RWPE1 (cell line): ENCODE measurements at regions not wholly inside any gene's neighbourhood (a gene's known extent, or its start where the extent isn't known, plus 50 kb on each side); places are given as distances from the start of the nearest gene placed in this dataset.
A peak's percentile ranks its signal among the peaks of the same experiment; 100 is the strongest.

Experiments used
- CTCF ChIA-PET: fragments of 350-600 bp; sonication (Branson Sonifier 250); formaldehyde crosslinking; extraction: SDS; loops from one replicate; lab custom pipeline; 2021; lab: Yijun Ruan, JAX
- POLR2A ChIA-PET: fragments of 400-600 bp; formaldehyde crosslinking; extraction: SDS; loops from one replicate; lab custom pipeline; 2020; ENCODE audit warnings: antibody characterized with exemption; ENCODE audit not compliant: low non-redundant PET; lab: Yijun Ruan, JAX
- DNase-seq: peaks from one replicate; pipeline ENCODE4 v3.0.0; 2012; ENCODE audit warnings: low spot score
- H3K27ac ChIP-seq: fragments of 450-650 bp; 2 replicates; pipeline ENCODE4 v1.5.1; 2017
- TF ChIP-seq, protein P1 (sequence below): fragments of 450-650 bp; conservative IDR thresholded peaks from 2 replicates; pipeline ENCODE4 v1.5.1; 2017; ENCODE audit warnings: low read depth, mild to moderate bottlenecking

DNA sequence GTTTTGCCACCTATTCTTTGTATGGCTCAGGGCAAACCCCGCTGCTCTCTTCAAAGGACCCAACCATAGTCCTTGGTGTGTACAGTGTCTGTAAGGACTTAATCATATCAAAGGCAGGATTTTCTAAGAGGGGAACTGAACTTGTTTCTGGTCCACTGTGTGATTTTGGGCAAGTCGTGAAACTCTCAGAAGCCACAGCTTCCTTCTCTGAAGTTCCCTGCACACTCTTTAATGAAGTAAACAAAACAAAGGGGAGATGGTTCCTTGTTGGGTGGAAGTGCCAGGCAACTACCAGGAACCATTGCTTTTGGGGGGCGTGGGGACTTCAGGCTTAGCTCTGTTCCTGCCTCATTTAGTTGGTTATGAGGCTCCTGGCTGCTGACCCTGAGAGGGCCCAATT is 152.4 kb downstream of the VRK1 start:
- ChIA-PET CTCF (interaction anchor here (0.6 kb wide), 1 partner anchor 568 kb away, joined by 4 read pairs; no protein-coding TSS in a partner anchor), POLR2A (no interaction called here)
- TF ChIP-seq, protein P1, sequence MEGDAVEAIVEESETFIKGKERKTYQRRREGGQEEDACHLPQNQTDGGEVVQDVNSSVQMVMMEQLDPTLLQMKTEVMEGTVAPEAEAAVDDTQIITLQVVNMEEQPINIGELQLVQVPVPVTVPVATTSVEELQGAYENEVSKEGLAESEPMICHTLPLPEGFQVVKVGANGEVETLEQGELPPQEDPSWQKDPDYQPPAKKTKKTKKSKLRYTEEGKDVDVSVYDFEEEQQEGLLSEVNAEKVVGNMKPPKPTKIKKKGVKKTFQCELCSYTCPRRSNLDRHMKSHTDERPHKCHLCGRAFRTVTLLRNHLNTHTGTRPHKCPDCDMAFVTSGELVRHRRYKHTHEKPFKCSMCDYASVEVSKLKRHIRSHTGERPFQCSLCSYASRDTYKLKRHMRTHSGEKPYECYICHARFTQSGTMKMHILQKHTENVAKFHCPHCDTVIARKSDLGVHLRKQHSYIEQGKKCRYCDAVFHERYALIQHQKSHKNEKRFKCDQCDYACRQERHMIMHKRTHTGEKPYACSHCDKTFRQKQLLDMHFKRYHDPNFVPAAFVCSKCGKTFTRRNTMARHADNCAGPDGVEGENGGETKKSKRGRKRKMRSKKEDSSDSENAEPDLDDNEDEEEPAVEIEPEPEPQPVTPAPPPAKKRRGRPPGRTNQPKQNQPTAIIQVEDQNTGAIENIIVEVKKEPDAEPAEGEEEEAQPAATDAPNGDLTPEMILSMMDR, result no peak
- no peak overlapping the region for H3K27ac ChIP-seq
- no peak for DNase-seq

DNA sequence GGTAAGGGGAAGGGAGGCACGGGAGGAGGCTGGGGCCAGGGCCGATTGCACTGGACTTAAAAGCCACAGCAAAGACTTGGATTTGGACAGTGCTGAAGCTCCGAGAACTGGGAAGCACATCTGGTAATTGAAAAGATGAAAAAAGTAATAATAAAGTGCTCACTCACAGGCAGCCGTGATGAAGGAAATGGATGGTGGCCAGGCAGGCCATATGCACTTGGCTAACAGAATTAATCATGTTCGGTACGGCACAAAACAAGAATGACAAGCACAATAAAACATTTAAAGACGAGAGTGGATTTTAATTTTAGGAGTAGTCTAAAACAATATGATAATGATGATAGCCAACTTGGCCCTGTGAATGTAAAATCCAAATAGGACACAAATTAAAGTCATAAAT is 154.3 kb downstream of the VRK1 start:
- POLR2A ChIA-PET, result interaction anchor here (0.6 kb wide), 1 partner anchor 319 kb away, joined by 3 read pairs; no protein-coding TSS in a partner anchor
- DNase-seq, result no peak
- TF ChIP-seq, protein P1, result no peak
- CTCF ChIA-PET, result no interaction called here
- no peak overlapping the region for H3K27ac ChIP-seq

DNA sequence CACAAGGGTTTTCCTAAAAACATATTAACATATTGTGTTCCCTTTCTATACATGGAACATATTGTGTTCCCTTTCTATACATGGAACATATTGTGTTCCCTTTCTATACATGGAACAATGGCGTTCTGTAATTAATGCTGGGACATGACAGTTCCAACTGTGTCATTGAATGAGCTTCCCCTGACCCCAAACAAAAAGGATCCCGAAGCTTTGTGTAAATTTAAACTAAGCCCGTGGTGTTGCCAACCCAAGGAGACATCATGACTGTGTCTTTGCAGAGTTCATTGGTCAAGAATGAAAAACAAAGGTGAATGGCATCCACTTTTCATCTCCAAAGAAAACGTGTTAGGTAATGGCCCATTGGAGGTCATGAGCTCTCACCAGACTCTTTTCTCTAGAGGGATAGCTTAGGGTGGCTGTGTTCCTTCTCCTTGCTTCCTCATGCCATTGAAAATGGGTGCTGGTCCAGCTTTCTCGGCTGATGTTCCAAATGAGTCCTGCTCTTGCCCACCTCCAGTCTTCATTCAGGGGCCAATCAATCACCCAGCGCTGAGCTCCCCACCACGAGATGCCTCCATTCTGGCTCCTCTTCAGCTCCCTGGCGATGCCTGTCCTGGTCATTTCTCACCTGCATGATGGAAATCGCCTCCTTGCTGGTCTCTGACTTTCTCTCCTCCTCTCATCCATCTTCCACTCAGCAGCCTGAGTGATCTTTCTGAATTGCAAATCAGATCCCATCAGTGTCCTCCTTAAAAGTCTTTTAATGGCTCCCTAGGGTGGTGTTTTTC is 156.1 kb downstream of the VRK1 start:
- ChIA-PET POLR2A (no interaction called here), CTCF (interaction anchor here (0.9 kb wide), 1 partner anchor 13 kb away, joined by 3 read pairs; no protein-coding TSS in a partner anchor)
- no peak overlapping the region for H3K27ac ChIP-seq

DNA sequence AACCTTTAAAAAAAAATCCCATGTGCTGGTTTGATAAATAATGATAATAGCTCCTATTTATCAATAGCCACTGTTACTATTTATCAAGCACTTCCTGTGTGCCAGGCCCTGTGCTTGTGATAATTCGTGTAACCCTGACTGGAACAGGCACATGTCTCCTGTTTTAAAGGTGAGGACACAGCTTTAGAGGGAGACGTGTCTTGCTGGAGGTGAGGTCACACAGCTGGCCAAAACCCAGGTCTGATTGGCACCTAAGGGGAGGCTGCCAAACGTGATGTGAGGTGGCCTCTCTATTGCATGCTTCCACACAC is 156.6 kb downstream of the VRK1 start:
- CTCF ChIA-PET, result interaction anchor here (0.9 kb wide), 1 partner anchor 12 kb away, joined by 3 read pairs; no protein-coding TSS in a partner anchor
- no peak for DNase-seq

More for the DNA sequence above, 156.1 kb downstream of the VRK1 start:
- TF ChIP-seq, protein P1, result no peak
- no peak for DNase-seq

DNA sequence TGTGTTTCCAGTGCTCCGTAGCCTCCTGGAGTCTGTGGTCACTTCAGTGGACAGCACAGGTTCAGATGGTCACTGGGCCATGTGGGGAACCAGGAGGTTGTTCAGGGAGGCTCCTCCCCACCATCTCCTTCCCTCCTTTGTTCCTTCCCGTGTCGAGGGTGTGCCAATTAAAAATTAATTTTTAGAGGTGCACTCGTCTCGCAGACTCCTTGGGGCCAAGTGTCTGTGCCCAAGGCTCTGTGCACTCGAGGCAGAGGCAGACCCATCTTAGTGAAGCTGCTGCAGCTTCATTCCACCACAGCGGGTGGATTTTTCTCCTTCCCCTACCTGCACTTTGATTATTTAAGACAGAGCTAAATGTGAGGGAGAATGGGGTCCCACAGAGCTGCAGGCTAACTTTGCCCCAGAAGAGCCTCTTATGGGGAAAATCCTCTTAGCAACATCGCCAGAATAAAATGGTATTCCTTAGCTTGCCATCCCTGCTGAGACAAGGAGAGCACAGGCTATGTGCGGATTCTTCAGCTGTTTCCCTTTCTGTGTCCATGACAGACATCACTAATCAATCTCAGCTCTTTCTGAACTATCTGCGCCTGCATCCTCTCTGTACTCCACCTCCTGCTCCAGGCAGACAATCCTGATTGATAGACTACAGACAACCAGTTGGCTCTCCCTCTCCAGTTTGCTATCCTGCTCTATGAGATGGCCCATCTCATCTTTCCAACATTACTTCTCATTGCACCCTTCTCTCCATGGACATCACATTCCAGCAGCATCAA is 159.5 kb downstream of the VRK1 start:
- DNase-seq, result no peak
- ChIA-PET POLR2A (no interaction called here), CTCF (no interaction called here)
- H3K27ac ChIP-seq, result no peak overlapping the region
- TF ChIP-seq, protein P1, result no peak

More for the DNA sequence above, 156.6 kb downstream of the VRK1 start:
- H3K27ac ChIP-seq, result no peak overlapping the region
- POLR2A ChIA-PET, result no interaction called here
- TF ChIP-seq, protein P1, result no peak

DNA sequence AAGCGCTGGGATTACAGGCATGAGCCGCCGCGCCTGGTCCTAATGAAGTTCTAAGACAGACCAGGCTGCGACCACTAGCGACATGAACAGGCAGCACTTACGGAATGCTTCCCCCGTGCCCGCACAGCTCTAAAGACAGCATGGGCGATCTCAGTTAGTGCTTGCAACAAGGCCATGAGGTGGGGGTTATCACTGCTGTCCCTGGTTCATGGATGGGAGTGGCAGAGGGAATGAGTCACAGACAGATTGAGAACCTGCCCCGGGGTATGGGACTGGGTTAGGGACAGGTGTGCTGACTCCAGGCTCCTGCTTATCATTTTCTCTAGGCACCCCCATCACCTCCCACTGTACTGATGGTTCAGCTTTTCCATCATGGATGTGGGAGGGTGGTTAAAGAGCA is 160.9 kb downstream of the VRK1 start:
- POLR2A ChIA-PET, result no interaction called here
- CTCF ChIA-PET, result no interaction called here
- H3K27ac ChIP-seq, result no peak overlapping the region
- TF ChIP-seq, protein P1, result no peak
- peak; percentile 8 for DNase-seq
